ENCODE measurements at regions not wholly inside any gene's neighbourhood (a gene's known extent, or its start where the extent isn't known, plus 50 kb on each side); places are given as distances from the start of the nearest gene placed in this dataset.

DNA sequence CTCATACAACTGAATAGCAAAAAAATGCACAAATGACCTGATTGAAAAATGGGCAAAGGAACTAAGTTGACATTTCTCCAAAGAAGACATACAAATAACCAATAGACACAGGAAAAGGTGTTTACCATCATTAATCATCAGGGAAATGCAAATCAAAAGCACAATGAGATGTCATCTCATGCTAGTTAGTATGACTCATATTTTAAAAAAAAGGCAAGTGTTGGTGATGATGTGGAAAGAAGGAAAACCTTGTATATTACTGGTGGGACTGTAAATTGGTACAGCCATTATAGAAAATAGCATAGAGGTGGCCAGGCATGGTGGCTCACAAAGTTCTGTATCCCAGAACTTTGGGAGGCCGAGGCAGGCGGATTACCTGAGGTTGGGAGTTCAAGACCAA is 232.5 kb upstream of the ZFHX3 start (continued):
- TF ChIP-seq, protein P1, sequence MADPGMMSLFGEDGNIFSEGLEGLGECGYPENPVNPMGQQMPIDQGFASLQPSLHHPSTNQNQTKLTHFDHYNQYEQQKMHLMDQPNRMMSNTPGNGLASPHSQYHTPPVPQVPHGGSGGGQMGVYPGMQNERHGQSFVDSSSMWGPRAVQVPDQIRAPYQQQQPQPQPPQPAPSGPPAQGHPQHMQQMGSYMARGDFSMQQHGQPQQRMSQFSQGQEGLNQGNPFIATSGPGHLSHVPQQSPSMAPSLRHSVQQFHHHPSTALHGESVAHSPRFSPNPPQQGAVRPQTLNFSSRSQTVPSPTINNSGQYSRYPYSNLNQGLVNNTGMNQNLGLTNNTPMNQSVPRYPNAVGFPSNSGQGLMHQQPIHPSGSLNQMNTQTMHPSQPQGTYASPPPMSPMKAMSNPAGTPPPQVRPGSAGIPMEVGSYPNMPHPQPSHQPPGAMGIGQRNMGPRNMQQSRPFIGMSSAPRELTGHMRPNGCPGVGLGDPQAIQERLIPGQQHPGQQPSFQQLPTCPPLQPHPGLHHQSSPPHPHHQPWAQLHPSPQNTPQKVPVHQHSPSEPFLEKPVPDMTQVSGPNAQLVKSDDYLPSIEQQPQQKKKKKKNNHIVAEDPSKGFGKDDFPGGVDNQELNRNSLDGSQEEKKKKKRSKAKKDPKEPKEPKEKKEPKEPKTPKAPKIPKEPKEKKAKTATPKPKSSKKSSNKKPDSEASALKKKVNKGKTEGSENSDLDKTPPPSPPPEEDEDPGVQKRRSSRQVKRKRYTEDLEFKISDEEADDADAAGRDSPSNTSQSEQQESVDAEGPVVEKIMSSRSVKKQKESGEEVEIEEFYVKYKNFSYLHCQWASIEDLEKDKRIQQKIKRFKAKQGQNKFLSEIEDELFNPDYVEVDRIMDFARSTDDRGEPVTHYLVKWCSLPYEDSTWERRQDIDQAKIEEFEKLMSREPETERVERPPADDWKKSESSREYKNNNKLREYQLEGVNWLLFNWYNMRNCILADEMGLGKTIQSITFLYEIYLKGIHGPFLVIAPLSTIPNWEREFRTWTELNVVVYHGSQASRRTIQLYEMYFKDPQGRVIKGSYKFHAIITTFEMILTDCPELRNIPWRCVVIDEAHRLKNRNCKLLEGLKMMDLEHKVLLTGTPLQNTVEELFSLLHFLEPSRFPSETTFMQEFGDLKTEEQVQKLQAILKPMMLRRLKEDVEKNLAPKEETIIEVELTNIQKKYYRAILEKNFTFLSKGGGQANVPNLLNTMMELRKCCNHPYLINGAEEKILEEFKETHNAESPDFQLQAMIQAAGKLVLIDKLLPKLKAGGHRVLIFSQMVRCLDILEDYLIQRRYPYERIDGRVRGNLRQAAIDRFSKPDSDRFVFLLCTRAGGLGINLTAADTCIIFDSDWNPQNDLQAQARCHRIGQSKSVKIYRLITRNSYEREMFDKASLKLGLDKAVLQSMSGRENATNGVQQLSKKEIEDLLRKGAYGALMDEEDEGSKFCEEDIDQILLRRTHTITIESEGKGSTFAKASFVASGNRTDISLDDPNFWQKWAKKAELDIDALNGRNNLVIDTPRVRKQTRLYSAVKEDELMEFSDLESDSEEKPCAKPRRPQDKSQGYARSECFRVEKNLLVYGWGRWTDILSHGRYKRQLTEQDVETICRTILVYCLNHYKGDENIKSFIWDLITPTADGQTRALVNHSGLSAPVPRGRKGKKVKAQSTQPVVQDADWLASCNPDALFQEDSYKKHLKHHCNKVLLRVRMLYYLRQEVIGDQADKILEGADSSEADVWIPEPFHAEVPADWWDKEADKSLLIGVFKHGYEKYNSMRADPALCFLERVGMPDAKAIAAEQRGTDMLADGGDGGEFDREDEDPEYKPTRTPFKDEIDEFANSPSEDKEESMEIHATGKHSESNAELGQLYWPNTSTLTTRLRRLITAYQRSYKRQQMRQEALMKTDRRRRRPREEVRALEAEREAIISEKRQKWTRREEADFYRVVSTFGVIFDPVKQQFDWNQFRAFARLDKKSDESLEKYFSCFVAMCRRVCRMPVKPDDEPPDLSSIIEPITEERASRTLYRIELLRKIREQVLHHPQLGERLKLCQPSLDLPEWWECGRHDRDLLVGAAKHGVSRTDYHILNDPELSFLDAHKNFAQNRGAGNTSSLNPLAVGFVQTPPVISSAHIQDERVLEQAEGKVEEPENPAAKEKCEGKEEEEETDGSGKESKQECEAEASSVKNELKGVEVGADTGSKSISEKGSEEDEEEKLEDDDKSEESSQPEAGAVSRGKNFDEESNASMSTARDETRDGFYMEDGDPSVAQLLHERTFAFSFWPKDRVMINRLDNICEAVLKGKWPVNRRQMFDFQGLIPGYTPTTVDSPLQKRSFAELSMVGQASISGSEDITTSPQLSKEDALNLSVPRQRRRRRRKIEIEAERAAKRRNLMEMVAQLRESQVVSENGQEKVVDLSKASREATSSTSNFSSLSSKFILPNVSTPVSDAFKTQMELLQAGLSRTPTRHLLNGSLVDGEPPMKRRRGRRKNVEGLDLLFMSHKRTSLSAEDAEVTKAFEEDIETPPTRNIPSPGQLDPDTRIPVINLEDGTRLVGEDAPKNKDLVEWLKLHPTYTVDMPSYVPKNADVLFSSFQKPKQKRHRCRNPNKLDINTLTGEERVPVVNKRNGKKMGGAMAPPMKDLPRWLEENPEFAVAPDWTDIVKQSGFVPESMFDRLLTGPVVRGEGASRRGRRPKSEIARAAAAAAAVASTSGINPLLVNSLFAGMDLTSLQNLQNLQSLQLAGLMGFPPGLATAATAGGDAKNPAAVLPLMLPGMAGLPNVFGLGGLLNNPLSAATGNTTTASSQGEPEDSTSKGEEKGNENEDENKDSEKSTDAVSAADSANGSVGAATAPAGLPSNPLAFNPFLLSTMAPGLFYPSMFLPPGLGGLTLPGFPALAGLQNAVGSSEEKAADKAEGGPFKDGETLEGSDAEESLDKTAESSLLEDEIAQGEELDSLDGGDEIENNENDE (IDR thresholded peaks at IDR 0.05; ENCODE audit: insufficient replicate concordance, low read length) = no peak
- TF ChIP-seq FOSL1 (IDR thresholded peaks at IDR 0.05; ENCODE audit: insufficient read depth, low read depth, low read length) (no peak), EGR1 (IDR thresholded peaks at IDR 0.05; ENCODE audit: borderline replicate concordance, low read depth, low read length) (no peak), SIN3A (conservative IDR thresholded peaks at IDR 0.05 in 1 of 2, IDR thresholded peaks at IDR 0.05 in 1 of 2; ENCODE audit: low read depth in 1 of 2, low read length in 2 of 2) (no peak)
- TF ChIP-seq, protein P2, sequence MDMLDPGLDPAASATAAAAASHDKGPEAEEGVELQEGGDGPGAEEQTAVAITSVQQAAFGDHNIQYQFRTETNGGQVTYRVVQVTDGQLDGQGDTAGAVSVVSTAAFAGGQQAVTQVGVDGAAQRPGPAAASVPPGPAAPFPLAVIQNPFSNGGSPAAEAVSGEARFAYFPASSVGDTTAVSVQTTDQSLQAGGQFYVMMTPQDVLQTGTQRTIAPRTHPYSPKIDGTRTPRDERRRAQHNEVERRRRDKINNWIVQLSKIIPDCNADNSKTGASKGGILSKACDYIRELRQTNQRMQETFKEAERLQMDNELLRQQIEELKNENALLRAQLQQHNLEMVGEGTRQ (IDR thresholded peaks at IDR 0.05; ENCODE audit: low read length) = no peak
- TF ChIP-seq, protein P3, sequence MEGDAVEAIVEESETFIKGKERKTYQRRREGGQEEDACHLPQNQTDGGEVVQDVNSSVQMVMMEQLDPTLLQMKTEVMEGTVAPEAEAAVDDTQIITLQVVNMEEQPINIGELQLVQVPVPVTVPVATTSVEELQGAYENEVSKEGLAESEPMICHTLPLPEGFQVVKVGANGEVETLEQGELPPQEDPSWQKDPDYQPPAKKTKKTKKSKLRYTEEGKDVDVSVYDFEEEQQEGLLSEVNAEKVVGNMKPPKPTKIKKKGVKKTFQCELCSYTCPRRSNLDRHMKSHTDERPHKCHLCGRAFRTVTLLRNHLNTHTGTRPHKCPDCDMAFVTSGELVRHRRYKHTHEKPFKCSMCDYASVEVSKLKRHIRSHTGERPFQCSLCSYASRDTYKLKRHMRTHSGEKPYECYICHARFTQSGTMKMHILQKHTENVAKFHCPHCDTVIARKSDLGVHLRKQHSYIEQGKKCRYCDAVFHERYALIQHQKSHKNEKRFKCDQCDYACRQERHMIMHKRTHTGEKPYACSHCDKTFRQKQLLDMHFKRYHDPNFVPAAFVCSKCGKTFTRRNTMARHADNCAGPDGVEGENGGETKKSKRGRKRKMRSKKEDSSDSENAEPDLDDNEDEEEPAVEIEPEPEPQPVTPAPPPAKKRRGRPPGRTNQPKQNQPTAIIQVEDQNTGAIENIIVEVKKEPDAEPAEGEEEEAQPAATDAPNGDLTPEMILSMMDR (IDR thresholded peaks at IDR 0.05; ENCODE audit: control extremely low read depth in 1 of 3, insufficient read depth in 1 of 3, low read depth in 1 of 3, low read length in 3 of 3) = no peak
- TF ChIP-seq, protein P4, sequence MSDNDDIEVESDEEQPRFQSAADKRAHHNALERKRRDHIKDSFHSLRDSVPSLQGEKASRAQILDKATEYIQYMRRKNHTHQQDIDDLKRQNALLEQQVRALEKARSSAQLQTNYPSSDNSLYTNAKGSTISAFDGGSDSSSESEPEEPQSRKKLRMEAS (IDR thresholded peaks at IDR 0.05) = no peak

Measured in H1 (cell line).